Neural crest cell (in vitro differentiated cells): ENCODE measurements at regions not wholly inside any gene's neighbourhood (a gene's known extent, or its start where the extent isn't known, plus 50 kb on each side); places are given as distances from the start of the nearest gene placed in this dataset.
"Not testable (repeated sequence)": the region's sequence is repeated elsewhere in the genome, so short reads cannot be mapped to it uniquely, and the experiment has no call there.

Experiments
- DNase-seq: peaks from one replicate; pipeline ENCODE4 v3.0.0; 2021; ENCODE audit warnings: low read depth, mixed read lengths, low spot score
- H3K27ac Mint-ChIP-seq: one replicate; pipeline ENCODE4 v1.8.0; 2021; ENCODE audit warnings: mild to moderate bottlenecking, mixed read lengths; ENCODE audit not compliant: unreplicated experiment
- H3K27me3 Mint-ChIP-seq: 2 replicates; pipeline ENCODE4 v1.8.0; 2021; ENCODE audit warnings: low read depth, mild to moderate bottlenecking, mixed read lengths
- H3K36me3 Mint-ChIP-seq: 2 replicates; pipeline ENCODE4 v1.8.0; 2021; ENCODE audit warnings: low read depth, mild to moderate bottlenecking, mixed read lengths
- H3K4me1 Mint-ChIP-seq: 2 replicates; pipeline ENCODE4 v1.8.0; 2021; ENCODE audit warnings: mixed read lengths
- H3K4me3 Mint-ChIP-seq: one replicate; pipeline ENCODE4 v1.8.0; 2021; ENCODE audit warnings: mild to moderate bottlenecking, mixed read lengths
- H3K9me3 Mint-ChIP-seq: 2 replicates; pipeline ENCODE4 v1.8.0; 2021; ENCODE audit warnings: mixed read lengths
- TF ChIP-seq, protein P1 (sequence below): fragments of 200-600 bp; sonication (generic); conservative IDR thresholded peaks from 2 replicates; pipeline ENCODE4 v1.5.0; 2021; ENCODE audit warnings: antibody characterized with exemption, mild to moderate bottlenecking

- no peaks in the 10 kb centered on the region for H3K4me1 Mint-ChIP-seq
- no peak overlapping the region for H3K4me3 Mint-ChIP-seq
- H3K36me3 Mint-ChIP-seq: no peaks in the 10 kb centered on the region
- no peak overlapping the region for H3K27ac Mint-ChIP-seq
- no peaks in the 10 kb centered on the region for H3K27me3 Mint-ChIP-seq
- DNase-seq: no peak
- TF ChIP-seq, protein P1, sequence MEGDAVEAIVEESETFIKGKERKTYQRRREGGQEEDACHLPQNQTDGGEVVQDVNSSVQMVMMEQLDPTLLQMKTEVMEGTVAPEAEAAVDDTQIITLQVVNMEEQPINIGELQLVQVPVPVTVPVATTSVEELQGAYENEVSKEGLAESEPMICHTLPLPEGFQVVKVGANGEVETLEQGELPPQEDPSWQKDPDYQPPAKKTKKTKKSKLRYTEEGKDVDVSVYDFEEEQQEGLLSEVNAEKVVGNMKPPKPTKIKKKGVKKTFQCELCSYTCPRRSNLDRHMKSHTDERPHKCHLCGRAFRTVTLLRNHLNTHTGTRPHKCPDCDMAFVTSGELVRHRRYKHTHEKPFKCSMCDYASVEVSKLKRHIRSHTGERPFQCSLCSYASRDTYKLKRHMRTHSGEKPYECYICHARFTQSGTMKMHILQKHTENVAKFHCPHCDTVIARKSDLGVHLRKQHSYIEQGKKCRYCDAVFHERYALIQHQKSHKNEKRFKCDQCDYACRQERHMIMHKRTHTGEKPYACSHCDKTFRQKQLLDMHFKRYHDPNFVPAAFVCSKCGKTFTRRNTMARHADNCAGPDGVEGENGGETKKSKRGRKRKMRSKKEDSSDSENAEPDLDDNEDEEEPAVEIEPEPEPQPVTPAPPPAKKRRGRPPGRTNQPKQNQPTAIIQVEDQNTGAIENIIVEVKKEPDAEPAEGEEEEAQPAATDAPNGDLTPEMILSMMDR: no peak
- peaks cover 5% of the 10 kb centered on the region for H3K9me3 Mint-ChIP-seq
Measured at GRCh38 chr5:40428126-40428525, 251.6 kb upstream of the PTGER4 start.

DNA sequence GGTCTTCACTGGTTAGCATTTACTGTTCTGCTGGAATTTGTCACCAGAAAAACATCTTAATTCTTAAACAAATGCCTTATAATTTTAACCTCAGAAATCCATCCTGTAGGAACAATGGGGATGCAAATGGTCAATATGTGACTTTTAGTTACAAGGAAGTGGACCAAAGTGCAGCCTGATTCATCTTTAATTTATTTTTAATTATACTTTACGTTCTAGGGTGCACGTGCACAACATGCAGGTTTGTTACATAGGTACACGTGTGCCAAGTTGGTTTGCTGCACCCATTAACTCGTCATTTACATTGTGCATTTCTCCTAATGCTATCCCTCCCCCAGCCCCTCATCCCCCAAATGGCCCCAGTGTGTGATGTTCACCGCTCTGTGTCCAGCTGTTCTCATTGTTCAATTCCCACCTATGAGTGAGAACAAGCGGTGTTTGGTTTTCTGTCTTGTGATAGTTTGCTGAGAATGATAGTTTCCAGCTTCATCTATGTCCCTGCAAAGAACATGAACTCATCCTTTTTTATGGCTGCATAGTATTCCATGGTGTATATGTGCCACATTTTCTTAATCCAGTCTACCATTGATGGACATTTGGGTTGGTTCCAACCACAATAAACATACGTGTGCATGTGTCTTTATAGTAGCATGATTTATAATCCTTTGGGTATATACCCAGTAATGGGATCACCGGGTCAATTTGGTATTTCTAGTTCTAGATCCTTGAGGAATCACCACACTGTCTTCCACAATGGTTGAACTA is 262.5 kb upstream of the PTGER4 start:
- not testable (repeated sequence) for H3K27ac Mint-ChIP-seq, H3K4me3 Mint-ChIP-seq, H3K27me3 Mint-ChIP-seq, H3K4me1 Mint-ChIP-seq, DNase-seq, H3K36me3 Mint-ChIP-seq
- H3K9me3 Mint-ChIP-seq: peaks cover 13% of the 10 kb centered on the region

- H3K4me1 Mint-ChIP-seq: no peaks in the 10 kb centered on the region
- H3K27ac Mint-ChIP-seq: no peak overlapping the region
- no peak overlapping the region for H3K4me3 Mint-ChIP-seq
- H3K27me3 Mint-ChIP-seq: no peaks in the 10 kb centered on the region
- TF ChIP-seq, protein P1: no peak
- DNase-seq: no peak
- no peaks in the 10 kb centered on the region for H3K36me3 Mint-ChIP-seq
- peaks cover 13% of the 10 kb centered on the region for H3K9me3 Mint-ChIP-seq
Measured at GRCh38 chr5:40416588-40416987, 263.1 kb upstream of the PTGER4 start.

GRCh38 chr5:40416098-40416497 is 263.6 kb upstream of the PTGER4 start:
- Mint-ChIP-seq H3K36me3 (no peaks in the 10 kb centered on the region), H3K27ac (no peak overlapping the region), H3K9me3 (peaks cover 13% of the 10 kb centered on the region), H3K27me3 (no peaks in the 10 kb centered on the region), H3K4me3 (no peak overlapping the region), H3K4me1 (no peaks in the 10 kb centered on the region)
- no peak for DNase-seq
- TF ChIP-seq, protein P1: no peak

DNA sequence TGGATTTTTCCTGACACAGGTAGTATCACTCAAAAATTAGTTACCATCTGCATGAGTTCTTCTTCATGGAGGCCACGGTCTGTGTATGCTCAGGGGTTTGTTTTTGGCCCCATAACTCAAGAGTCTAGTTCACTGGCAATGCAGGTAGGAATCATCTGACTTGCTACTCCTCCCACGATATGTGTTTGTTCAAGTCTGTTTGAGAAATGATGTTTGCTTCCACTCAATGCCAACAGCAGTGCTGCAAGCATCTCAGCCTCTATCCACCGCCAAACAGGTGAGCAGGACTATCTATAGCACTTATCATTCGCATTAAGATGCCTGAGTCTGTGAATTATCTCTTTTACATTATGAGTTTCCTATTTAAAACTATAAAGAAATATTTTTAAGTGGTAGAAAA is 264.8 kb upstream of the PTGER4 start:
- peaks cover 9% of the 10 kb centered on the region for H3K9me3 Mint-ChIP-seq
- H3K4me1 Mint-ChIP-seq: no peaks in the 10 kb centered on the region
- H3K36me3 Mint-ChIP-seq: no peaks in the 10 kb centered on the region
- TF ChIP-seq, protein P1: no peak
- H3K27ac Mint-ChIP-seq: no peak overlapping the region
- no peak overlapping the region for H3K4me3 Mint-ChIP-seq
- no peak for DNase-seq
- H3K27me3 Mint-ChIP-seq: no peaks in the 10 kb centered on the region

GRCh38 chr5:40413743-40414142 is 266.0 kb upstream of the PTGER4 start:
- TF ChIP-seq, protein P1: no peak
- no peak overlapping the region for H3K4me3 Mint-ChIP-seq
- no peak for DNase-seq
- H3K27ac Mint-ChIP-seq: no peak overlapping the region
- peaks cover 8% of the 10 kb centered on the region for H3K9me3 Mint-ChIP-seq
- no peaks in the 10 kb centered on the region for H3K4me1 Mint-ChIP-seq
- no peaks in the 10 kb centered on the region for H3K27me3 Mint-ChIP-seq
- no peaks in the 10 kb centered on the region for H3K36me3 Mint-ChIP-seq
